GM19240 (cell line): ENCODE measurements at regions not wholly inside any gene's neighbourhood (a gene's known extent, or its start where the extent isn't known, plus 50 kb on each side); places are given as distances from the start of the nearest gene placed in this dataset.

ENCODE experiments used
- DNase-seq: peaks from one replicate; pipeline ENCODE4 v3.0.0; 2011; ENCODE audit warnings: low spot score; ENCODE audit not compliant: insufficient read length

GRCh38 chr5:34502581-34502980, 153.5 kb upstream of the RAI14 start:
- DNase-seq = no peak

GRCh38 chr5:34503379-34504253, 152.5 kb upstream of the RAI14 start:
- DNase-seq = no peak

- DNase-seq = no peak
Measured at GRCh38 chr5:34504967-34505366, 151.2 kb upstream of the RAI14 start.

- DNase-seq = no peak
Measured at GRCh38 chr5:34505731-34506130, 150.4 kb upstream of the RAI14 start.

- DNase-seq = no peak
Measured at GRCh38 chr5:34507933-34508332, 148.2 kb upstream of the RAI14 start.

GRCh38 chr5:34509392-34509791, 146.7 kb upstream of the RAI14 start:
- DNase-seq = no peak

- no peak for DNase-seq
Measured at GRCh38 chr5:34510002-34510401, 146.1 kb upstream of the RAI14 start.

GRCh38 chr5:34511063-34511462, 145.1 kb upstream of the RAI14 start:
- DNase-seq = no peak

GRCh38 chr5:34511481-34511880, 144.6 kb upstream of the RAI14 start:
- DNase-seq = no peak

GRCh38 chr5:34511915-34512314, 144.2 kb upstream of the RAI14 start:
- DNase-seq = no peak

- no peak for DNase-seq
Measured at GRCh38 chr5:34516166-34516565, 140.0 kb upstream of the RAI14 start.

- no peak for DNase-seq
Measured at GRCh38 chr5:34516686-34517085, 139.4 kb upstream of the RAI14 start.

- no peak for DNase-seq
Measured at GRCh38 chr5:34517249-34517648, 138.9 kb upstream of the RAI14 start.

- no peak for DNase-seq
Measured at GRCh38 chr5:34519489-34520220, 136.5 kb upstream of the RAI14 start.

- no peak for DNase-seq
Measured at GRCh38 chr5:34521628-34522290, 134.4 kb upstream of the RAI14 start.

- DNase-seq = peak; percentile 30
Measured at GRCh38 chr5:34522599-34523386, 133.3 kb upstream of the RAI14 start.

GRCh38 chr5:34523387-34523726, 132.8 kb upstream of the RAI14 start:
- DNase-seq = no peak

- DNase-seq = no peak
Measured at GRCh38 chr5:34524123-34524522, 132.0 kb upstream of the RAI14 start.

GRCh38 chr5:34525761-34526160, 130.4 kb upstream of the RAI14 start:
- DNase-seq = no peak

- no peak for DNase-seq
Measured at GRCh38 chr5:34526682-34527305, 129.3 kb upstream of the RAI14 start.
